Activated B cell treated with CpG ODN at 0.5 μM for 24 hours (primary cell): ENCODE measurements at regions not wholly inside any gene's neighbourhood (a gene's known extent, or its start where the extent isn't known, plus 50 kb on each side); places are given as distances from the start of the nearest gene placed in this dataset.

Source experiments
- ATAC-seq: fragments of 200-7000 bp; cut with Tn5 transposase; one replicate; pipeline ENCODE4 v1.10.0; 2021; ENCODE audit warnings: low read depth, mild to moderate bottlenecking, moderate library complexity
- CTCF ChIA-PET: fragments of 350-600 bp; sonication (Branson Sonifier 250); formaldehyde crosslinking; loops from one replicate; lab custom pipeline; 2021; ENCODE audit warnings: antibody characterized with exemption; lab: Charles Lee
- POLR2A ChIA-PET: fragments of 350-600 bp; sonication (Branson Sonifier 250); formaldehyde crosslinking; loops from one replicate; lab custom pipeline; 2021; ENCODE audit warnings: antibody characterized with exemption; lab: Charles Lee
- DNase-seq: peaks from one replicate; pipeline ENCODE4 v3.0.0; 2022
- H3K27ac Mint-ChIP-seq: one replicate; pipeline ENCODE4 v1.8.0; 2020; ENCODE audit warnings: mixed read lengths
- H3K27me3 Mint-ChIP-seq: one replicate; pipeline ENCODE4 v1.8.0; 2021; ENCODE audit warnings: mixed read lengths
- H3K36me3 Mint-ChIP-seq: one replicate; pipeline ENCODE4 v1.8.0; 2021; ENCODE audit warnings: low read depth, mixed read lengths
- H3K4me1 Mint-ChIP-seq: one replicate; pipeline ENCODE4 v1.8.0; 2021; ENCODE audit warnings: mixed read lengths
- H3K4me3 Mint-ChIP-seq: one replicate; pipeline ENCODE4 v1.8.0; 2020; ENCODE audit warnings: mild to moderate bottlenecking, mixed read lengths
- H3K9me3 Mint-ChIP-seq: one replicate; pipeline ENCODE4 v1.8.0; 2020; ENCODE audit warnings: mixed read lengths
- CTCF ChIP-seq: fragments of 200-600 bp; IDR thresholded peaks from one replicate; pipeline ENCODE4 v1.8.0; 2022; ENCODE audit warnings: antibody characterized with exemption, mild to moderate bottlenecking
- intact Hi-C: fragments of 100-400 bp; cut with micrococcal nuclease; formaldehyde crosslinking; loops from one replicate; pipeline ENCODE4 v1.15.1; 2024

- ChIA-PET POLR2A (no interaction called here), CTCF (no interaction called here)
- intact Hi-C loops = no loop called here
- Mint-ChIP-seq H3K27me3 (no peaks in the 10 kb centered on the region), H3K27ac (no peak overlapping the region), H3K4me3 (no peak overlapping the region), H3K4me1 (no peaks in the 10 kb centered on the region), H3K36me3 (no peaks in the 10 kb centered on the region), H3K9me3 (peaks cover 4% of the 10 kb centered on the region)
- ATAC-seq (no peak), DNase-seq (no peak)
- TF ChIP-seq CTCF = no peak
Measured at GRCh38 chr10:52539463-52539862, 225.4 kb downstream of the DKK1 start.

GRCh38 chr10:52540479-52540984 lies 226.5 kb downstream of the DKK1 start:
- ChIA-PET POLR2A (no interaction called here), CTCF (no interaction called here)
- H3K27ac Mint-ChIP-seq = no peak overlapping the region
- no peaks in the 10 kb centered on the region for H3K36me3 Mint-ChIP-seq
- DNase-seq (no peak), ATAC-seq (no peak)
- peaks cover 4% of the 10 kb centered on the region for H3K9me3 Mint-ChIP-seq
- no peak overlapping the region for H3K4me3 Mint-ChIP-seq
- no peak for TF ChIP-seq CTCF
- H3K27me3 Mint-ChIP-seq = no peaks in the 10 kb centered on the region
- intact Hi-C loops = no loop called here
- H3K4me1 Mint-ChIP-seq = no peaks in the 10 kb centered on the region

- ChIA-PET POLR2A (no interaction called here), CTCF (no interaction called here)
- H3K27me3 Mint-ChIP-seq = no peaks in the 10 kb centered on the region
- no peak overlapping the region for H3K27ac Mint-ChIP-seq
- H3K36me3 Mint-ChIP-seq = no peaks in the 10 kb centered on the region
- no peaks in the 10 kb centered on the region for H3K4me1 Mint-ChIP-seq
- intact Hi-C loops = no loop called here
- TF ChIP-seq CTCF = no peak
- no peak for ATAC-seq
- H3K4me3 Mint-ChIP-seq = no peak overlapping the region
- peaks cover 4% of the 10 kb centered on the region for H3K9me3 Mint-ChIP-seq
- DNase-seq = no peak
Measured at GRCh38 chr10:52541006-52541473, 227.0 kb downstream of the DKK1 start.

- H3K9me3 Mint-ChIP-seq = no peaks in the 10 kb centered on the region
- intact Hi-C loops = no loop called here
- no peak overlapping the region for H3K4me3 Mint-ChIP-seq
- TF ChIP-seq CTCF = no peak
- ChIA-PET CTCF (no interaction called here), POLR2A (no interaction called here)
- no peak for ATAC-seq
- DNase-seq = no peak
- no peaks in the 10 kb centered on the region for H3K36me3 Mint-ChIP-seq
- H3K4me1 Mint-ChIP-seq = no peaks in the 10 kb centered on the region
- H3K27ac Mint-ChIP-seq = no peak overlapping the region
- H3K27me3 Mint-ChIP-seq = no peaks in the 10 kb centered on the region
Measured at GRCh38 chr10:52542906-52543305, 228.8 kb downstream of the DKK1 start.

GRCh38 chr10:52551046-52551445 lies 221.5 kb downstream of the MBL2 start:
- CTCF ChIA-PET = no interaction called here
- intact Hi-C loops = no loop called here
- DNase-seq = no peak
- no peak for TF ChIP-seq CTCF
- Mint-ChIP-seq H3K27ac (no peak overlapping the region), H3K36me3 (no peaks in the 10 kb centered on the region), H3K4me3 (no peak overlapping the region), H3K4me1 (no peaks in the 10 kb centered on the region), H3K27me3 (no peaks in the 10 kb centered on the region), H3K9me3 (no peaks in the 10 kb centered on the region)
- POLR2A ChIA-PET = no interaction called here
- no peak for ATAC-seq
